Activated naive CD8-positive, alpha-beta T cell treated with anti-CD3 and anti-CD28 coated beads, Interleukin-2, amount 50 U/mL, for 16 hours (primary cell): ENCODE measurements at regions not wholly inside any gene's neighbourhood (a gene's known extent, or its start where the extent isn't known, plus 50 kb on each side); places are given as distances from the start of the nearest gene placed in this dataset.
"Not testable (repeated sequence)": the region's sequence is repeated elsewhere in the genome, so short reads cannot be mapped to it uniquely, and the experiment has no call there.

Experiments
- DNase-seq: peaks from one replicate; pipeline ENCODE4 v3.0.0-alpha.2; 2020; ENCODE audit warnings: low read depth, low spot score

GRCh38 chr22:47320560-47320959 is 558.1 kb downstream of the TBC1D22A start:
- DNase-seq = no peak

- no peak for DNase-seq
Measured at GRCh38 chr22:47318041-47318737, 555.7 kb downstream of the TBC1D22A start.

- no peak for DNase-seq
Measured at GRCh38 chr22:47315862-47316419, 553.5 kb downstream of the TBC1D22A start.

- no peak for DNase-seq
Measured at GRCh38 chr22:47310601-47311000, 548.2 kb downstream of the TBC1D22A start.

GRCh38 chr22:47309946-47310345 is 547.5 kb downstream of the TBC1D22A start:
- no peak for DNase-seq

GRCh38 chr22:47309476-47309875 is 547.0 kb downstream of the TBC1D22A start:
- DNase-seq = no peak

GRCh38 chr22:47308886-47309285 is 546.4 kb downstream of the TBC1D22A start:
- DNase-seq = no peak

- no peak for DNase-seq
Measured at GRCh38 chr22:47307822-47308221, 545.4 kb downstream of the TBC1D22A start.

GRCh38 chr22:47307326-47307725 is 544.9 kb downstream of the TBC1D22A start:
- no peak for DNase-seq

- no peak for DNase-seq
Measured at GRCh38 chr22:47304854-47305253, 542.4 kb downstream of the TBC1D22A start.

GRCh38 chr22:47304191-47304831 is 541.9 kb downstream of the TBC1D22A start:
- no peak for DNase-seq

- DNase-seq = no peak
Measured at GRCh38 chr22:47303161-47303890, 540.9 kb downstream of the TBC1D22A start.

- DNase-seq = not testable (repeated sequence)
Measured at GRCh38 chr22:47302587-47302986, 540.1 kb downstream of the TBC1D22A start.

GRCh38 chr22:47301820-47302475 is 539.5 kb downstream of the TBC1D22A start:
- DNase-seq = no peak

- DNase-seq = no peak
Measured at GRCh38 chr22:47300698-47301405, 538.4 kb downstream of the TBC1D22A start.

- DNase-seq = no peak
Measured at GRCh38 chr22:47299863-47300697, 537.6 kb downstream of the TBC1D22A start.

- no peak for DNase-seq
Measured at GRCh38 chr22:47299211-47299862, 536.9 kb downstream of the TBC1D22A start.

- no peak for DNase-seq
Measured at GRCh38 chr22:47298017-47298785, 535.8 kb downstream of the TBC1D22A start.
